Keratinocyte (primary cell): ENCODE measurements at regions not wholly inside any gene's neighbourhood (a gene's known extent, or its start where the extent isn't known, plus 50 kb on each side); places are given as distances from the start of the nearest gene placed in this dataset.

ENCODE experiments used
- DNase-seq: peaks from one replicate; pipeline ENCODE4 v3.0.0-alpha.2; 2011; ENCODE audit warnings: low read depth, missing footprints, low spot score
- FAIRE-seq: peaks from 2 replicates; lab custom pipeline; 2011; peaks lifted over from hg19 to GRCh38; lab: Jason Lieb, UNC
- H2AFZ ChIP-seq: 2 replicates; pipeline ENCODE4 v1.6.0; 2012; ENCODE audit warnings: low read length, control low read depth, inconsistent platforms; ENCODE audit not compliant: control insufficient read depth
- H3K27ac ChIP-seq: 2 replicates; pipeline ENCODE4 v1.5.1; 2011; ENCODE audit warnings: low read length; ENCODE audit not compliant: control insufficient read depth, insufficient read depth
- H3K27me3 ChIP-seq: 3 replicates; pipeline ENCODE4 v1.6.0; 2011; ENCODE audit warnings: low read length; ENCODE audit not compliant: control insufficient read depth, insufficient read depth; ENCODE audit errors: extremely low read depth
- H3K36me3 ChIP-seq, 2 experiments: 2 replicates in 1 of 2; 3 replicates in 1 of 2; pipeline ENCODE4 v1.5.1; 2011; ENCODE audit warnings: low read length in 2 of 2, mild to moderate bottlenecking in 1 of 2; ENCODE audit not compliant: control insufficient read depth in 2 of 2, insufficient read depth in 2 of 2; ENCODE audit errors: extremely low read depth in 1 of 2
- H3K4me1 ChIP-seq: 3 replicates; pipeline ENCODE4 v1.5.1; 2011; ENCODE audit warnings: low read length; ENCODE audit not compliant: control insufficient read depth, insufficient read depth; ENCODE audit errors: extremely low read depth
- H3K4me2 ChIP-seq: 3 replicates; pipeline ENCODE4 v1.6.0; 2011; ENCODE audit warnings: low read depth, low read length; ENCODE audit not compliant: control insufficient read depth, insufficient read depth; ENCODE audit errors: extremely low read depth
- H3K4me3 ChIP-seq, 3 experiments: fragments of 200-600 bp in 1 of 3; sonication (generic) in 1 of 3; 2 replicates in 2 of 3; 3 replicates in 1 of 3; pipeline ENCODE4 v1.5.1; 2011 to 2016; ENCODE audit warnings: low read length in 3 of 3, mild to moderate bottlenecking in 3 of 3, control low read depth in 2 of 3, inconsistent platforms in 1 of 3, low read depth in 1 of 3, mixed read lengths in 1 of 3, mixed run types in 1 of 3, moderate library complexity in 1 of 3; ENCODE audit not compliant: control insufficient read depth in 2 of 3, insufficient read depth in 2 of 3; ENCODE audit errors: extremely low read depth in 1 of 3
- H3K79me2 ChIP-seq: 2 replicates; pipeline ENCODE4 v1.6.0; 2012; ENCODE audit warnings: low read length; ENCODE audit not compliant: control insufficient read depth, insufficient read depth
- H3K9ac ChIP-seq: 3 replicates; pipeline ENCODE4 v1.6.0; 2011; ENCODE audit warnings: low read length; ENCODE audit not compliant: control insufficient read depth, insufficient read depth; ENCODE audit errors: extremely low read depth
- H3K9me1 ChIP-seq: 3 replicates; pipeline ENCODE4 v1.6.0; 2011; ENCODE audit warnings: low read length; ENCODE audit not compliant: control insufficient read depth, insufficient read depth; ENCODE audit errors: extremely low read depth
- H3K9me3 ChIP-seq: 2 replicates; pipeline ENCODE4 v1.5.1; 2012; ENCODE audit warnings: low read depth, low read length; ENCODE audit not compliant: control insufficient read depth
- H4K20me1 ChIP-seq: 3 replicates; pipeline ENCODE4 v1.6.0; 2011; ENCODE audit warnings: low read length; ENCODE audit not compliant: control insufficient read depth, insufficient read depth; ENCODE audit errors: extremely low read depth
- CTCF ChIP-seq, 3 experiments: IDR thresholded peaks in 1 of 3; conservative IDR thresholded peaks in 1 of 3; optimal IDR thresholded peaks in 1 of 3; 2 replicates in 2 of 3; 3 replicates in 1 of 3; pipeline versions ENCODE3 to v1.5.1; 2011; ENCODE audit warnings: low read length in 3 of 3, mild to moderate bottlenecking in 3 of 3, moderate library complexity in 2 of 3, control low read depth in 1 of 3, inconsistent platforms in 1 of 3; ENCODE audit not compliant: insufficient read depth in 2 of 3; ENCODE audit errors: extremely low read depth in 1 of 3
- EZH2 ChIP-seq: IDR thresholded peaks from one replicate; pipeline ENCODE4 v1.6.1; 2012; ENCODE audit warnings: inconsistent platforms, mild to moderate bottlenecking, low read length, moderate library complexity
- dilution Hi-C: fragments of 300-500 bp; cut with MboI; formaldehyde crosslinking; loops from one replicate; pipeline ENCODE4 v1.7.0; 2020; ENCODE audit warnings: low sequenced_read_pairs; ENCODE audit not compliant: extremely low pct_ligation_motif_present

- no peaks in the 10 kb centered on the region for H3K27me3 ChIP-seq
- no peak for FAIRE-seq
- no peaks in the 10 kb centered on the region for H3K36me3 ChIP-seq
- DNase-seq: no peak
- H3K27ac ChIP-seq: no peak overlapping the region
- H3K4me3 ChIP-seq: no peak overlapping the region
- no peaks in the 10 kb centered on the region for H3K4me1 ChIP-seq
- H3K4me2 ChIP-seq: no peak overlapping the region
- no peak overlapping the region for H3K9ac ChIP-seq
- no peak for TF ChIP-seq CTCF (optimal IDR thresholded peaks at IDR 0.05 in 1 of 3, IDR thresholded peaks at IDR 0.05 in 1 of 3, conservative IDR thresholded peaks at IDR 0.05 in 1 of 3; ENCODE audit: extremely low read depth in 1 of 3, insufficient read depth in 2 of 3, low read length in 3 of 3)
- TF ChIP-seq EZH2: no peak
- H3K79me2 ChIP-seq: no peaks in the 10 kb centered on the region
- no peak overlapping the region for H2AFZ ChIP-seq
- H3K9me3 ChIP-seq: no peaks in the 10 kb centered on the region
- dilution Hi-C loops: no loop called here
- H4K20me1 ChIP-seq: no peaks in the 10 kb centered on the region
- no peaks in the 10 kb centered on the region for H3K9me1 ChIP-seq
Measured at GRCh38 chr3:193119926-193120325, 121.1 kb upstream of the PLAAT1 start.

GRCh38 chr3:193124861-193125260 lies 116.2 kb upstream of the PLAAT1 start:
- H2AFZ ChIP-seq: no peak overlapping the region
- no peaks in the 10 kb centered on the region for H4K20me1 ChIP-seq
- H3K4me3 ChIP-seq: no peak overlapping the region
- no peaks in the 10 kb centered on the region for H3K4me1 ChIP-seq
- DNase-seq: no peak
- TF ChIP-seq CTCF (optimal IDR thresholded peaks at IDR 0.05 in 1 of 3, IDR thresholded peaks at IDR 0.05 in 1 of 3, conservative IDR thresholded peaks at IDR 0.05 in 1 of 3; ENCODE audit: extremely low read depth in 1 of 3, insufficient read depth in 2 of 3, low read length in 3 of 3) (no peak), EZH2 (no peak)
- no peaks in the 10 kb centered on the region for H3K79me2 ChIP-seq
- dilution Hi-C loops: no loop called here
- H3K9me3 ChIP-seq: no peaks in the 10 kb centered on the region
- no peak overlapping the region for H3K4me2 ChIP-seq
- H3K27me3 ChIP-seq: no peaks in the 10 kb centered on the region
- H3K9me1 ChIP-seq: no peaks in the 10 kb centered on the region
- H3K27ac ChIP-seq: no peak overlapping the region
- H3K36me3 ChIP-seq: no peaks in the 10 kb centered on the region
- H3K9ac ChIP-seq: no peak overlapping the region
- FAIRE-seq: no peak
